ENCODE measurements at regions not wholly inside any gene's neighbourhood (a gene's known extent, or its start where the extent isn't known, plus 50 kb on each side); places are given as distances from the start of the nearest gene placed in this dataset.
"Not testable (repeated sequence)": the region's sequence is repeated elsewhere in the genome, so short reads cannot be mapped to it uniquely, and the experiment has no call there.

GRCh38 chr15:85196697-85197096 is 183.7 kb upstream of the AKAP13 start:
- DNase-seq = not testable (repeated sequence)

DNA sequence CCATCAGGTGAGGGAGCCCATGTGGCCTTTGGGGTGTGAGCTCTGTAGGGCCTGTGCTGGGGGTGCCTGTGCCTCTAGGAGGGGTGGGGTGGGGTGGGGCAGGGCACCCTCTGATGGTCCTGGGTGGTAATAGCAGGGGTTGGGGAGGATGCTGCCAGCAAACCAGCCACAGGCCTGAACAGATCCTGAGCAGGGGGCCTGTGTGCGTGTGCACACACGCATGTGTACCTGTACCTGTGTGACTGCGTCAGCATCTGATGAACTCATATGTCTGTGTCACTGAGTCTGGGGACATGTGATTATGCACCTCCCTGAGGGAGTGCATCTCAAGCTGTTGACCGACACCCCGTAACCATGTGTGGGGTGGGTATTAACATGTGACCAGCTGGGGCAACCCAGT is 182.8 kb upstream of the AKAP13 start:
- not testable (repeated sequence) for DNase-seq

DNA sequence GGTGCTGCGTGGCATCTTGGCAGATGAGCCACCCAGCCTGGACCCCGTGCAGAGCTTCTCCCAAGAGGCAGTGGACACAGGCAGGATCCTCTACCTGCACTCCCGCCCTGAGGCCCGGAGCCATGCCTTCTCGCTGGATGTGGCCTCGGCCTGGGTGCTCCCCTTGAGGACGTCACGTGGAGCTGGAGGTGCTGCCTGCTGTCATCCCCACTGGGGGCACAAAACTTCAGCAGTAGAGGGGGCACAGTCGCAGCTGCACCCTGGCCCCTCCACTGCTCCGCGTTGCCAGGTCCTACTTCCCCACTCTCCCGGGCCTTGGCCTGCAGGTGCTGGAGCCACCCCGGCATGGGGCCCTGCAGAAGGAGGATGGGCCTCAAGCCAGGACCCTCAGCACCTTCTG is 182.0 kb upstream of the AKAP13 start:
- DNase-seq = not testable (repeated sequence)

DNA sequence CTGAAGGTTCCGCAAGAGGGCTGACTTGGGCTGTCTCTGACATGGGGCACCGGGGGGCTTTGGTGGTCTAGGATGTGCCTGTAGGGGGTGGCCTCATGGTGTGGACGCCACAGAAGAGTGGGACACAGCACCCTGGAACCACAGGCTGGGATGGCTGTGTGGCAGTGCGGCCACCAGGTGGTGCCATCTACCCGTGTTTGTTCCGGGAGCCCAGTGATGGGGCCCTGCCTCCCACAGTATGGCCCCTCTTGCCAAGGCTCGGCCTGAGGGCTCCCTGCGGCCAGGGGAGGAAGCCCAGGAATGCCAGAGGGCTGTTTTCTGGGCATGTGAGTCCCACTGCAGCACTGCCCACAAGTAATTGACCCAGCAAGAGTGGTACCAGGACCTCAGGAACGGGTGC is 180.2 kb upstream of the AKAP13 start:
- DNase-seq = not testable (repeated sequence)

DNA sequence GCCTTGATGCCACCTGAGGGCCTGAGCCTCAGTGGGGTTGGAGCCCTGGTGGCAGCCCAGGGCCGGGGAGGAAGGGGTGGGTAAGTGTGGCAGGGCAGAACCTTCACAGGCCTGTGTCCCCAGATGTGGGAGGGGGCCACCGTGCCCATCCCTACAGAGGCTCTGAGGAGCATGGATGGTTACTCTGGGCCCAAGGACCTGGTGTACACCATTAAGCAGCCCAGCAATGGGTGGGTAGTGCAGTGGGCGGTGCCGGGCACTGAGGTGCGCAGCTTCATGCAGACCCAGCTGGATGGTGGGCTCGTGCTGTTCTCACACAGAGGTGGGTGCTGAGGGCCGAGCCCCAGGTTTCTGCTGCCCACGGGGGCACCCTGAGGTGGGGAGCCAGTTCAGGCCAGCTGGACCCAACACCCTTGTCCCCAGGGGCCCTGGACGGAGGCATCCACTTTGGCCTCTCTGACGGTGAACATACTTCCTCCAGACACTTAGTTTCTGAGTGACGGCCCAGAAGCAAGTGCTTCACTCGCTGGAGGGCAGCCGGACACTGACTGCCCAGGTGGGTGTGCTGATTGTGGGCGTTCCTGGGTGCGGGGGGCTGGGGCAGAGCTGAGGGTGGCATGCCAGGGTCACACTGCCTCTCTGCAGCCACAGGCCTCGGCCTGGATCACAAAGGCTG is 179.1 kb upstream of the AKAP13 start:
- DNase-seq = not testable (repeated sequence)

DNA sequence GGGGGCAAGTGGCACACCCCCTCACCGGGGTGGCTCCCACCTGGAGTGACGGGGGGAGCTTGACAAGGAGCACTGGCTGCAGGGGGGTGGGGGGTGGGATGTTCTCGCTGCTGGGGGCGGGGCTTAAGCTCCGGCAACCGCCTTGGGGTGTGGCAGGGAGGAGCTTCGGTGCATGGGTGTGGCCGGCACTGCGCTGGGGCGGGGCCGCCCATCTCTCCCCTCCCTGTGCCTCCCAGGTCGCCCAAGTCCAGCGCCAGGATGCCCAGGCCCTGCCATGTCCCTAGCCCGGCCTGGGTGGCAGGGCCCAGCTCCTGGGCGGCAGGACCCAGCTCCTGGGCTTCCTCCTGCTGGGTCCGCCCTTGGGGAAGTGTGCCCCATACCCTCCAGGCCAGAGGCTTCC is 175.9 kb upstream of the AKAP13 start:
- not testable (repeated sequence) for DNase-seq

- not testable (repeated sequence) for DNase-seq
Measured at GRCh38 chr15:85233791-85234325, 146.5 kb upstream of the AKAP13 start.

DNA sequence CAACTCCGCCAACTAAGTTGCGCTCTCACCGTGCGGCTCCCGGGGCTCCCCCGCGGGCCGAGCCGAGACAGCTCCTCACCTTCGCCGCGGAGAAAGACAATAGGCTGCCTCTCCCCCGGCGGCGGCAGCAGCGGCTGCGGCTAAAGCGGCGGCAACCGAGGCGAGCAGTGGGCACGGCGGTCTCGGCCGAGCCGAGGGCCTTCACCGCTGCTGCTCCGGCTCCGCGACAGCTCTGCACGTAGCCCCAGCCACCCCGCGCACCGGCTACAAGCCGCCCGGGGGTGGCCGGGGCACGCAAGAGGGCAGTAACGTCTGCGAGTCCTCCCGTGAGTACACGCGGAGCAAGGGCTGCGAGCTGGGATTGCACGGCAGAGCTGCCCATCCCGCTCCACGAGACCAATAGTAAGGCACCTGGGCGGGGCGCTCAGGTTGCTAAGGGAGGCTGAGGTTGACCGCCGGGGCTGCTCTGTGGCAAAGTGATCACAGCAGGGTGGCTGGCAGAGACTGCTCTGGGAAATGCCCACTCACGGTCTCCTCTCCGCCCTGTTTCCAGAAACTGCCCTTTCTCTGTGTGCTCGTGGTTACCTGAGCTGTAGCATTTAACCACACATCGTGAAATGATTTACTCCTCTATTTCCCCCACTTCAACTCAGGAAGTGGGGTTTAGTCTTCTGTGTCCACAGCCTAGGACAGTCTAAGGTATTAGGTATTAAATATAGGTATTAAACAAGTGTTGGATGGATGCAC is 145.8 kb upstream of the AKAP13 start:
- not testable (repeated sequence) for DNase-seq

- DNase-seq = not testable (repeated sequence)
Measured at GRCh38 chr15:85244056-85244455, 136.3 kb upstream of the AKAP13 start.

DNA sequence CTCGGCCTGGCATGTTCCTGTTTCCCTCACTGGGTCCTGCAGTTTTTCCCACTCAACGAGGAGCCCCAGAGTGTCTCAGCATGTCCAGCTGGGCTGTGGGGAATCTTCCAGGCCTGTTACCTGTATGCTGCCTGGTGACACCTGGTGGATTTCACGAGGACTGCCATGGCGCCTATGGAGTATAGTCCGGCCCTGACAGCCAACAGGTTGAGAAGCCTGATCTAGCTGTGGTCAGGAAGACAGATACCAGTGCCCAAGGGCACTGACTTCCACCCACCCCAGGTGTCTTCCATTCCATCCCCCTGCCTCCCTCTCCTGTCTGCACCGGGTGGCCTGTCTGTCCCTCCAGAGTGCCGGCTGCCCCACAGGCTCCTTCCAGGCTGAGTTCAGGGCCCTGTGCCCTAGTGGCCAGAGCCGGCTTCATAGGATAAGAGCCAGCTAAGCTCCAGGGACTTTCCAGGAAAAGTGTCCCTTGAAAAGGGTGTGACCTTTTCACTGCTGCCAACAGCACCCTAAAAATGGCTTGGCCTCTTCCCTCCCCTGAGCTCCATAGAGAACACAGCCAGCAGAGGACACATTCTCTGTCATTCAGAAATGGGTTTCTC is 129.4 kb upstream of the AKAP13 start:
- not testable (repeated sequence) for DNase-seq

DNA sequence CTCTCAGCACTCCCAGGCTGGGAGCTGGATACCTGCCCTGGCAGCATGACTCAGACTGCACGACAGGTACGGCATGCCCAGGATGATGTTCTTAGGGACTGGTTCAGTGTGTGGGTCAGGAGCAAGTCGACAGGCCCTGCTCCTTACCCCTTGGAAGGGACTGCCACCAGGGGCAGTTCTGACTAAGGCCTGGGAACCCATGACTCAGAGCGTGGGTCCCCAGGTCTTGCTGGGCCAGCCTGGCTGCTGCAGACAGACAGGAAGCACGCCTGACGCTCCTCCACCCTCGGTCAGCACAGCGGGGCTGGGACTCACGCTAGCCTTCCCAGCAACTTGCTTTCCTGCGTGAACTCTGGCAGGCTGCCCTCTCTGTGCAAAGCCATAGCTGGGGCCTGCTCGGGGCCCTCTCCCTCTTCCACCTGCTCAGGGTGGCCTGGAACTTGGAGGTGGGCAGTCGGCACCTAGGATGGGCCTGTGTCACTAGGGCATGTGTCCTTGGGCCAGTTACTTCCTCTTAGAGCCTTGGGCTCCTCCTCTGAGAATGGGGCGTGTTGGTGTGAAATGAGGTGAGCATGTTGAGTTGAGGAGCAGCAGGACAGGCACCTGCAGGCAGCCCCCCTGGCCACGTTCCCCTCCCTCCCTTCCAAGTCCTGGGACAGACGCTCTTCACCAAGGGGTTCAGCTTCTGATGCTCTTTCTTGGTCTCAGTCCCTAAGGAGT is 127.0 kb upstream of the AKAP13 start:
- DNase-seq = not testable (repeated sequence)

DNA sequence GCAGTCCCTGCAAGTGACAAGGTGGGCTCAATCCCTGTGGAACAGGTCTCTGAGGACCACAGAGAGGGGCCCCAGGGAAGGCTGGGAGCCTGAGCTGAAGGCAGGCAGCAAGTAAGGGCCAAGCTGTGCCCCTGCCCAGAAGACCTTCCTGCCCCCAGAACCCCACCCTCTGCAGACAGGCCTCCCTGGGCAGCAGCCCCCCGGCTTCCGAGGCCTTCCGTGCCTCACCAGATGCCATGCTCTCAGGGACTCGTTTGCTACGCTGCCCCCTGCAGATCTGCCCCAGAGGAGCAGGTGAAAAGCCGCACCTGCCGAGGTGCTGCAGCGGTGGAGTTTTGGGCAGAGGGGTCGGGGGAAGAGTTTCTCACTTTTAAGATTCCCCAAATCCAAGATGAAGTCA is 125.4 kb upstream of the AKAP13 start:
- not testable (repeated sequence) for DNase-seq

DNA sequence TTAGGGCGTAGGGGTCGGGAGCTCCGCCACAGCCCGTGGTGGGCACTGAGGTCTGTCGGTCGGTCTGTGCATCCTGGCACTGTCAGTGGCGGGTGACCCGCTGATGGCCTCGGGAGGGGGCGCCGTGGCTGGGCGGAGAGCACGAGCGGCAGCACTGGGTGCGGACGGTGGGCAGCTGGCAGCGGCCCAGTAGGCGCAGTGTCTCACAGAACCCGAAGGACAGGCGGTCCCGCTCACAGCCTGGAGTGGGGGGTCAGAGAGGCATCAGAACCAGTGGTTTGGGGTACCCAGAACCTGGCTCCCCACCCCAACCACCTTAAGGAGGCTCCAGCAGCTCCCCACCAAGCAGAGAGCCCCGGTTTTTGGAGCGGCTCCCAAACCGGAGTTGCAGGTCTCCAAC is 124.9 kb upstream of the AKAP13 start:
- DNase-seq = not testable (repeated sequence)

- DNase-seq = not testable (repeated sequence)
Measured at GRCh38 chr15:85256009-85256997, 124.1 kb upstream of the AKAP13 start.

DNA sequence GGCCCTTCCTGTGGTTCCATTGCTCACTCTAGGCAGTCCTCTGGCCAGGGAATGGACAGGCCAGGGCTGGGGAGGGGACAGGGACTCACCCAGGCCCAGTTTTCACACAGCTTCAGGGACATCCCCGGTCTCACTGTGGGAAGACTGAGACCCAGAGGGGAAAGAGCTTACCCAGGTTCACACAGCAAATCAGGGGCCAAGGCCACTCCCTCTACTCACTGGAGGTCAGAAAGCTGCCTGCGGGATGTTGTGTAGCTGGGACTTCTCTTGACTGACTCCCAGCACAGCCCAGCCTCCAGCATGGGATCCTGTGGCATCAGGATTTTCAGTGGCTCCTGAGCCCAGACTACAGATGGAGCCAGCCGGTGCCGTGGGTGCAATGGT is 122.3 kb upstream of the AKAP13 start:
- not testable (repeated sequence) for DNase-seq

DNA sequence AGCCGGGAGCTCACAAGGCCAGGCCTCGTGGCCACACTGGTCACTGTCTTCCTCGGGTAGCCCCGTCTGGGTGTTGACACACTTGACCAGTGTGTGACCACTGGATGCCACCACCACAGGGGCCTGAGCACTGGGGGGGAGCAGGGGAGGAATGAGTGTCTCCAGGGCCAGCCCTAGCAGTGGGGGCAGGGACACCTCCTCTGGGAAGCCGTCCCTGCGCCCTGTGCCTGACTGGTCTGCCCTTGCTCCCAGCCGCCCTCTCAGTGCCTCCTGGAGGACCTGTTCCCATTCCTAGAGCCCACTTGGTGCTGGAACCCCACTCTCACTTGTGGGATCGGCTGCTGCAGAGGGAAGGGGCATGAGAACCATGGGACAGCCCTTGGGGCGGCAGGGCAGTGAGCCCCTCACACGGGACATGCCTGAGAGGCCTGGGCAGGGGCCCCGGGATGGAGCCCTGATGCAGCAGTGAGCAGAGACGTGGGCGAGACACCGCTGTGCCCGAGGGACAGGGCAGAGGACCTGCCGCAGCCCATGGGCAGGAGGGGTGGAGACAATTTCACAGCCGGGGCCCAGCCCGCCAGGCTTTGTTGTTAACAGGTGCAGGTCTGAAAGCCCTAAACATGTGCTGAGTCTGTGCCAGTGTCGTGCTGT is 121.7 kb upstream of the AKAP13 start:
- DNase-seq = not testable (repeated sequence)

GRCh38 chr15:85260526-85260925 is 119.9 kb upstream of the AKAP13 start:
- not testable (repeated sequence) for DNase-seq

DNA sequence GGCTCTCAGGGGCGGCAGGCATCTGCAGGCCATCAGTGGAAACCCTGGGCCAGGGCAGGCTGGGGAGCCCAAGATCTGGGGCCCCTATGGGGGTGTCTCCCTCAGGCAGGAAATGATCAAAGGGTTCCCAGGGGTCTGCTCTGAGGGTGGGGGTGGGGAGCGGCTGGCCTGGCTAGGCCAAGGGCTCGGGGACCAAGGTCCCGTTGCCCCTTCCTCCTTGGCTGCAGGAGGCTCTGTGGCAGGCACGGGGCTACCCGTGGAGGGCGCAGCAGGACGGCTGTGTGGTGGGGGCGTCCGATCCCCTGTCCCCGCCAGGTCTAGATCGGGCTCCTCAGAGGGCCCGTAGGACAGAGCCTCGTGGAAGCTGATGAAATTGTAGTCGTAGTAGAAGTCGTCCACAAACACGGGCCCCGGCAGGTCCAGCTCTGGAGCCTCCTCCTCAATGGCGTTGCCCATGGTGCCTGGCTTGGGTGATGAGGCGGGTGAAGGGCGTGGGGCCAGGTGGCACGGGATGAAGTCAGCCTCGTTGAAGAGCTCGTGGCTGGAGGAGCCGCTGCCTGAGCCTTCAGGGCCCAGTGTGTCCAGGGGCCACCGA is 117.8 kb upstream of the AKAP13 start:
- not testable (repeated sequence) for DNase-seq

GRCh38 chr15:85263842-85264440 is 116.5 kb upstream of the AKAP13 start:
- DNase-seq = not testable (repeated sequence)

DNA sequence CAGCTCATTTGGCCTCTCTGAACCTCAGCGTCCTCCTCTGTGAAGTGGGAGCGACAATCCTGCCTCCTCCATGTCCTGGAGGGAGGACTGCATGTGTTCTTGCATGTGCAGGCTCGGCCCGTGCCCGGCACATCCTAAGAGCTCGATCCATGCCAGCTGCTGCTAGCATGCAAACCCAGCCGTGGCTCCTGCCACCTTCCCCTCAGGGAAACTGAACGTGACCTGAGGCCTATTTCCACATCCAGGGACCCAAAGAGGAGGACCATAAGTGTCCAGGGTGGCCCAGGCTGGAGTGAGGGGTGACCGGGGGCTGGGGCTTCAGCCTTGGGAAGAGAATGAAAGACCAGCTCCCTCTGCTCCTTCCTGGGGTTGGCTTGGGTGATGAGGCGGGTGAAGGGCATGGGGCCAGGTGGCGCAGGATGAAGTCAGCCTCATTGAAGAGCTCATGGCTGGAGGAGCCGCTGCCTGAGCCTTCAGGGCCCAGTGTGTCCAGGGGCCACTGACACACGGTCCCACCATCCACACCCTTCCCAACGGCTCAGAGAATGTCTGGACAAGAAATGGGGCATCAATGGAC is 115.7 kb upstream of the AKAP13 start:
- DNase-seq = not testable (repeated sequence)
